Body of pancreas (tissue), 4 donors: ENCODE measurements at regions not wholly inside any gene's neighbourhood (a gene's known extent, or its start where the extent isn't known, plus 50 kb on each side); places are given as distances from the start of the nearest gene placed in this dataset.

Experiments used
- POLR2A ChIP-seq, 3 donors: fragments of 450-650 bp; IDR thresholded peaks; one replicate each; pipeline ENCODE4 v1.6.1; 2016; ENCODE audit warnings: antibody characterized with exemption in 3 of 3, mild to moderate bottlenecking in 2 of 3
- TF ChIP-seq, protein P1 (sequence below), 7 experiments: fragments of 450-650 bp in 4 of 7; fragments of 200-600 bp in 3 of 7; sonication (generic) in 3 of 7; IDR thresholded peaks; one replicate each; pipeline ENCODE4 v1.5.1; 2016 to 2019; ENCODE audit warnings: antibody characterized with exemption in 7 of 7

DNA sequence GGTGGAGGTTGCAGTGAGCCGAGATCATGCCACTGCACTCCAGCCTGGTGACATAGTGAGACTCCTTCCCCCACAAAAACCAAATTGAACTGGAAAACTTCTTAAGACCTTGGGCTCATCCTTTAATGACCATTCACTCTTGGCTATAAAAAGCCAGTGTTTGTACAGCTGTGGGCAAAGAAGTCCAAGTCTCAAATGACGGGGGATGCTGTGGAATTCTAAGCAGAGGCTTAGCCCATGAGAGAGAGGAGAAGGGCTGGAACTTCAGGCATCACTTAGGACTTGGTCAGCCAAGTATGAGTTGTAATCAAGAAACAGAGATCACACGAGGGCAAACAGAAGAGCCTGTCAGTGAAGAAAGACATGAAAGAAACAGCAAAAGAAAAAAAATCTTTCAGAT is 79.3 kb upstream of the POU3F3 start:
- TF ChIP-seq, protein P1, sequence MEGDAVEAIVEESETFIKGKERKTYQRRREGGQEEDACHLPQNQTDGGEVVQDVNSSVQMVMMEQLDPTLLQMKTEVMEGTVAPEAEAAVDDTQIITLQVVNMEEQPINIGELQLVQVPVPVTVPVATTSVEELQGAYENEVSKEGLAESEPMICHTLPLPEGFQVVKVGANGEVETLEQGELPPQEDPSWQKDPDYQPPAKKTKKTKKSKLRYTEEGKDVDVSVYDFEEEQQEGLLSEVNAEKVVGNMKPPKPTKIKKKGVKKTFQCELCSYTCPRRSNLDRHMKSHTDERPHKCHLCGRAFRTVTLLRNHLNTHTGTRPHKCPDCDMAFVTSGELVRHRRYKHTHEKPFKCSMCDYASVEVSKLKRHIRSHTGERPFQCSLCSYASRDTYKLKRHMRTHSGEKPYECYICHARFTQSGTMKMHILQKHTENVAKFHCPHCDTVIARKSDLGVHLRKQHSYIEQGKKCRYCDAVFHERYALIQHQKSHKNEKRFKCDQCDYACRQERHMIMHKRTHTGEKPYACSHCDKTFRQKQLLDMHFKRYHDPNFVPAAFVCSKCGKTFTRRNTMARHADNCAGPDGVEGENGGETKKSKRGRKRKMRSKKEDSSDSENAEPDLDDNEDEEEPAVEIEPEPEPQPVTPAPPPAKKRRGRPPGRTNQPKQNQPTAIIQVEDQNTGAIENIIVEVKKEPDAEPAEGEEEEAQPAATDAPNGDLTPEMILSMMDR (IDR thresholded peaks at IDR 0.05) = no peak
- TF ChIP-seq POLR2A (IDR thresholded peaks at IDR 0.05) = no peak
